Hepatocyte (in vitro differentiated cells): ENCODE measurements at regions not wholly inside any gene's neighbourhood (a gene's known extent, or its start where the extent isn't known, plus 50 kb on each side); places are given as distances from the start of the nearest gene placed in this dataset.

Experiments used
- DNase-seq: peaks from one replicate; pipeline ENCODE4 v3.0.0-alpha.2; 2016; ENCODE audit warnings: low spot score
- H2AFZ ChIP-seq: fragments of 200-600 bp; sonication (generic); 2 replicates; pipeline ENCODE4 v1.6.0; 2016; ENCODE audit warnings: antibody characterized with exemption, mild to moderate bottlenecking
- H3K27ac ChIP-seq: fragments of 200-600 bp; sonication (generic); 2 replicates; pipeline ENCODE4 v1.5.1; 2016; ENCODE audit warnings: mild to moderate bottlenecking
- H3K27me3 ChIP-seq: fragments of 200-600 bp; sonication (generic); 2 replicates; pipeline ENCODE4 v1.6.1; 2016
- H3K36me3 ChIP-seq: fragments of 200-600 bp; sonication (generic); replicated peaks from 2 replicates; pipeline ENCODE4 v1.5.1; 2016; ENCODE audit warnings: low read depth; ENCODE audit not compliant: insufficient read depth
- H3K4me1 ChIP-seq: fragments of 200-600 bp; sonication (generic); 2 replicates; pipeline ENCODE4 v1.5.1; 2016; ENCODE audit warnings: mild to moderate bottlenecking, moderate library complexity; ENCODE audit not compliant: insufficient read depth
- H3K4me2 ChIP-seq: fragments of 200-600 bp; sonication (generic); 2 replicates; pipeline ENCODE4 v1.6.0; 2016
- H3K4me3 ChIP-seq: fragments of 200-600 bp; sonication (generic); 2 replicates; pipeline ENCODE4 v1.5.1; 2016; ENCODE audit warnings: mild to moderate bottlenecking
- H3K79me2 ChIP-seq: fragments of 200-600 bp; sonication (generic); 2 replicates; pipeline ENCODE4 v1.6.0; 2017; ENCODE audit warnings: mild to moderate bottlenecking
- H3K9me2 ChIP-seq: fragments of 200-600 bp; sonication (generic); replicated peaks from 2 replicates; pipeline ENCODE4 v1.6.0; 2017; ENCODE audit warnings: mild to moderate bottlenecking; ENCODE audit not compliant: insufficient read depth
- H3K9me3 ChIP-seq: fragments of 200-600 bp; sonication (generic); 2 replicates; pipeline ENCODE4 v1.5.1; 2016; ENCODE audit warnings: low read depth, mild to moderate bottlenecking
- H4K20me1 ChIP-seq: fragments of 200-600 bp; sonication (generic); 2 replicates; pipeline ENCODE4 v1.6.0; 2016; ENCODE audit warnings: mild to moderate bottlenecking; ENCODE audit not compliant: insufficient read depth, poor library complexity, severe bottlenecking
- CTCF ChIP-seq: fragments of 200-600 bp; sonication (generic); IDR thresholded peaks from 2 replicates; pipeline ENCODE4 v1.5.1; 2016; ENCODE audit warnings: antibody characterized with exemption, mild to moderate bottlenecking; ENCODE audit not compliant: poor library complexity
- EZH2 ChIP-seq: fragments of 200-600 bp; sonication (generic); IDR thresholded peaks from 2 replicates; pipeline ENCODE4 v1.6.1; 2016; ENCODE audit warnings: antibody characterized with exemption, mild to moderate bottlenecking, borderline replicate concordance
- EZH2phosphoT487 ChIP-seq: fragments of 200-600 bp; sonication (generic); IDR thresholded peaks from one replicate; pipeline ENCODE4 v1.6.1; 2018; ENCODE audit warnings: antibody characterized with exemption, mild to moderate bottlenecking, low read depth, moderate library complexity; ENCODE audit not compliant: unreplicated experiment, severe bottlenecking
- WGBS: methylation state at CpG from one replicate; pipeline ENCODE4 v1.1.6; 2016; ENCODE audit warnings: low lambda C conversion rate; ENCODE audit errors: missing lambda C conversion rate; 5-methylcytosine and 5-hydroxymethylcytosine counted together

GRCh38 chr6:45741437-45742171 is 274.1 kb downstream of the CLIC5 start:
- no peaks in the 10 kb centered on the region for H3K27me3 ChIP-seq
- H3K79me2 ChIP-seq = no peaks in the 10 kb centered on the region
- H3K9me3 ChIP-seq = no peaks in the 10 kb centered on the region
- H3K36me3 ChIP-seq = no peaks in the 10 kb centered on the region
- H3K9me2 ChIP-seq = no peaks in the 10 kb centered on the region
- H3K4me1 ChIP-seq = peaks cover 4% of the 10 kb centered on the region
- no peak overlapping the region for H3K4me3 ChIP-seq
- H3K4me2 ChIP-seq = peak overlapping the region; percentile 8
- DNase-seq = no peak
- 63% methylated on average over 9 of the region's 9 CpGs for WGBS
- no peaks in the 10 kb centered on the region for H4K20me1 ChIP-seq
- TF ChIP-seq EZH2 (no peak), EZH2phosphoT487 (peak; percentile 66)
- H2AFZ ChIP-seq = no peak overlapping the region
- no peak overlapping the region for H3K27ac ChIP-seq

- H4K20me1 ChIP-seq = no peaks in the 10 kb centered on the region
- no peak overlapping the region for H3K4me2 ChIP-seq
- 99% methylated on average over 3 of the region's 3 CpGs for WGBS
- peaks cover 1% of the 10 kb centered on the region for H3K27me3 ChIP-seq
- no peaks in the 10 kb centered on the region for H3K9me2 ChIP-seq
- no peak for DNase-seq
- no peak overlapping the region for H3K27ac ChIP-seq
- no peaks in the 10 kb centered on the region for H3K9me3 ChIP-seq
- H3K4me3 ChIP-seq = no peak overlapping the region
- no peaks in the 10 kb centered on the region for H3K36me3 ChIP-seq
- H3K4me1 ChIP-seq = peaks cover 4% of the 10 kb centered on the region
- H3K79me2 ChIP-seq = no peaks in the 10 kb centered on the region
- no peak overlapping the region for H2AFZ ChIP-seq
- TF ChIP-seq EZH2phosphoT487 = no peak
- TF ChIP-seq CTCF = no peak
- TF ChIP-seq EZH2 = no peak
Measured at GRCh38 chr6:45739058-45739457, 276.6 kb downstream of the CLIC5 start.

- H3K79me2 ChIP-seq = no peaks in the 10 kb centered on the region
Measured at GRCh38 chr6:45738057-45738455, 277.6 kb downstream of the CLIC5 start.

More at GRCh38 chr6:45738057-45738455, 277.6 kb downstream of the CLIC5 start:
- Histone ChIP-seq H3K9me2 (no peaks in the 10 kb centered on the region), H3K4me2 (no peak overlapping the region), H3K4me3 (no peak overlapping the region), H4K20me1 (no peaks in the 10 kb centered on the region), H2AFZ (no peak overlapping the region), H3K9me3 (no peaks in the 10 kb centered on the region), H3K36me3 (no peaks in the 10 kb centered on the region), H3K27me3 (peaks cover 6% of the 10 kb centered on the region), H3K4me1 (peaks cover 4% of the 10 kb centered on the region), H3K27ac (no peak overlapping the region)
- no peak for DNase-seq
- TF ChIP-seq CTCF (no peak), EZH2phosphoT487 (no peak), EZH2 (no peak)
- WGBS = 94% methylated on average over 5 of the region's 5 CpGs
